Testis (tissue), 2 donors: ENCODE measurements at regions not wholly inside any gene's neighbourhood (a gene's known extent, or its start where the extent isn't known, plus 50 kb on each side); places are given as distances from the start of the nearest gene placed in this dataset.

ENCODE experiments used
- DNase-seq: peaks from one replicate; pipeline ENCODE4 v3.0.0-alpha.2; 2019
- H3K27ac ChIP-seq, 2 donors: fragments of 200-600 bp; sonication (generic); one replicate each; pipeline ENCODE4 v1.5.1; 2019
- H3K27me3 ChIP-seq: fragments of 200-600 bp; sonication (generic); one replicate; pipeline ENCODE4 v1.5.1; 2019
- H3K36me3 ChIP-seq: fragments of 200-600 bp; sonication (generic); one replicate; pipeline ENCODE4 v1.5.1; 2017; ENCODE audit warnings: low read depth; ENCODE audit errors: missing control alignments
- H3K4me1 ChIP-seq: fragments of 200-600 bp; sonication (generic); one replicate; pipeline ENCODE4 v1.5.1; 2019
- H3K4me3 ChIP-seq, 2 donors: fragments of 200-600 bp; sonication (generic); one replicate each; pipeline ENCODE4 v1.5.1; 2017 to 2019
- H3K9me3 ChIP-seq: fragments of 200-600 bp; sonication (generic); one replicate; pipeline ENCODE4 v1.5.1; 2017
- POLR2A ChIP-seq: fragments of 450-650 bp; IDR thresholded peaks from one replicate; pipeline ENCODE4 v1.6.1; 2017; ENCODE audit warnings: antibody characterized with exemption, mild to moderate bottlenecking, moderate library complexity
- WGBS, 2 donors: methylation state at CpG; one replicate each; pipeline ENCODE4 v1.1.5; 2018; 5-methylcytosine and 5-hydroxymethylcytosine counted together
- intact Hi-C: fragments of 100-400 bp; cut with DNase I; formaldehyde crosslinking; loops from one replicate; pipeline ENCODE4 v1.15.1; 2023; ENCODE audit warnings: low total_unique reads
- TF ChIP-seq, protein P1 (sequence below), 3 experiments: fragments of 450-650 bp in 2 of 3; fragments of 200-600 bp in 1 of 3; sonication (generic) in 1 of 3; IDR thresholded peaks; one replicate each; pipeline ENCODE4 v1.5.1; 2016 to 2019; ENCODE audit warnings: antibody characterized with exemption in 3 of 3, mild to moderate bottlenecking in 2 of 3, moderate library complexity in 1 of 3

DNA sequence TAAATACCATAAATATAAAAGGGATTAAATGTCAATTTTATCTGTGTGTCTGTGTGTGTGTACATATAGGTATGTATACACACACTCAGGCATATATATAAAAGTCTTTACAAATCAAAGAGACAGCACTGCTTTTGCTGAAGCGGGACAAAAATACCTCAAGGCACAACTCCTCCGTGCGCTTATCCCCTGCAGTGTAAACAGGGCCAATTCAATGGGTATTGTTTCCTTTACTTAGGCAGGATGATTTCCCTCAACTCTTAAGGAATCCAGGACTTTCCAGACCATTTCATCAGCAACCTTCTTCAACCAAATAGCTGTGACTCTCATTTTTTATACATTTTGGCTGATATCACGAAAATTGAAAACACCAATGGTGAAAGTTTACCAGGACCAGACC is 227.7 kb downstream of the CRPPA start:
- Histone ChIP-seq H3K4me1 (no peaks in the 10 kb centered on the region), H3K4me3 (no peak overlapping the region), H3K27me3 (no peaks in the 10 kb centered on the region), H3K9me3 (no peaks in the 10 kb centered on the region), H3K36me3 (no peaks in the 10 kb centered on the region), H3K27ac (no peak overlapping the region)
- 91 to 94% methylated on average over 4 of the region's 4 CpGs for WGBS, 2 donors
- no peak for DNase-seq
- intact Hi-C loops, result no loop called here
- TF ChIP-seq POLR2A, result no peak
- TF ChIP-seq, protein P1, sequence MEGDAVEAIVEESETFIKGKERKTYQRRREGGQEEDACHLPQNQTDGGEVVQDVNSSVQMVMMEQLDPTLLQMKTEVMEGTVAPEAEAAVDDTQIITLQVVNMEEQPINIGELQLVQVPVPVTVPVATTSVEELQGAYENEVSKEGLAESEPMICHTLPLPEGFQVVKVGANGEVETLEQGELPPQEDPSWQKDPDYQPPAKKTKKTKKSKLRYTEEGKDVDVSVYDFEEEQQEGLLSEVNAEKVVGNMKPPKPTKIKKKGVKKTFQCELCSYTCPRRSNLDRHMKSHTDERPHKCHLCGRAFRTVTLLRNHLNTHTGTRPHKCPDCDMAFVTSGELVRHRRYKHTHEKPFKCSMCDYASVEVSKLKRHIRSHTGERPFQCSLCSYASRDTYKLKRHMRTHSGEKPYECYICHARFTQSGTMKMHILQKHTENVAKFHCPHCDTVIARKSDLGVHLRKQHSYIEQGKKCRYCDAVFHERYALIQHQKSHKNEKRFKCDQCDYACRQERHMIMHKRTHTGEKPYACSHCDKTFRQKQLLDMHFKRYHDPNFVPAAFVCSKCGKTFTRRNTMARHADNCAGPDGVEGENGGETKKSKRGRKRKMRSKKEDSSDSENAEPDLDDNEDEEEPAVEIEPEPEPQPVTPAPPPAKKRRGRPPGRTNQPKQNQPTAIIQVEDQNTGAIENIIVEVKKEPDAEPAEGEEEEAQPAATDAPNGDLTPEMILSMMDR (IDR thresholded peaks at IDR 0.05), result no peak

DNA sequence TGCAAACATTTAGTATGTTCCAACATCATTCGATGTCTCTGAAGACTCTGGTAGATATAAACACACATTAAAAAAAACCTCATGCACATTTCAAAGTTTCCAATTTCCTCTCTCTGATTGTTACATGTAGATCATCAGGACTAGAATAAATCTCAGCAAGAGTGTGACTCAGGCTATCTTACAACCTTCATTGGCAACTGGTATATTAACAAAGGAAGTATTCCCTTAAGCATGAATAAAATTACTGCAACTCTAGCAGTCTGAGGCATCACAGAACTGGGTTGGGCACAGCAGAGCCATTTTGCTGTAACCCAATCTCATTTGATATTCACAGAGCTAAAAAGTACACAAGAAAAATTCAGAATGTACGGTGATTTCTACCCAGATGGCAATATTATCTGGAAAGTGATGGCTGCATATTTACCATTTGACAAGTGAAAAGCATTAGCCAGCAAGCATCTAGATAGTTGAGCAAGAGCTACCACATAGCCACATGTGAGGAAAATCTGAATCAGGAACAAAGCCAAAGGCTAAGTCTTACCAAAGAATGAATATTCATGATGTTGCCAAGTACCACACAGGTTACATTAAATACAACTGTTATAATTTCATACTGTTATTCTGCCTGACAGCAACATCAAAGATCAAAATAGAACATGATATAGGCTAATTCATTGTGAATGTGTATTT is 232.2 kb downstream of the CRPPA start:
- Histone ChIP-seq H3K27ac (no peak overlapping the region), H3K9me3 (no peaks in the 10 kb centered on the region), H3K36me3 (no peaks in the 10 kb centered on the region), H3K27me3 (no peaks in the 10 kb centered on the region), H3K4me3 (no peak overlapping the region), H3K4me1 (no peaks in the 10 kb centered on the region)
- intact Hi-C loops, result no loop called here
- WGBS, 2 donors, result 91 to 96% methylated on average over 2 of the region's 2 CpGs
- no peak for DNase-seq
- TF ChIP-seq, protein P1 (IDR thresholded peaks at IDR 0.05), result no peak
- no peak for TF ChIP-seq POLR2A

DNA sequence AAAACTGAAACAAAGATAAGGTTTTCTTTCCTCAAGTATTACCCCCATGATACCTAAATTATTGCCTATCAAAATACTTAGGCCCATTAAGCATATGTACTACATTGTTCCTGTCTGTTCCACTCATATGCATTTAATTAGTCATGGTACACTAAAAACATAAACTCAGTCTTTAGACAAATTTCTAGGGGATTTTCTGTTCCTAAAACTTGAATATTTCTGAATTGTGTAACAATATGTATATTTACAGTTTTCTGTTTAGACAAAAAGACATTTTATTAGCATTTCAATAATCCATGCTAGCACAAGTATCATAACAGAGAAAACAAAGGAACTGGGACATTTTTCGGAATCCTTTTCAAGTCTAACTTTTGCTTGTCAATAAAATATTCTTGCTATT is 234.2 kb downstream of the CRPPA start:
- no peak overlapping the region for H3K4me3 ChIP-seq
- 90 to 95% methylated on average over 1 of the region's 1 CpG for WGBS, 2 donors
- intact Hi-C loops, result no loop called here
- TF ChIP-seq, protein P1 (IDR thresholded peaks at IDR 0.05), result no peak
- no peak for TF ChIP-seq POLR2A
- H3K9me3 ChIP-seq, result no peaks in the 10 kb centered on the region
- no peak for DNase-seq
- no peak overlapping the region for H3K27ac ChIP-seq
- no peaks in the 10 kb centered on the region for H3K4me1 ChIP-seq
- H3K36me3 ChIP-seq, result no peaks in the 10 kb centered on the region
- no peaks in the 10 kb centered on the region for H3K27me3 ChIP-seq

DNA sequence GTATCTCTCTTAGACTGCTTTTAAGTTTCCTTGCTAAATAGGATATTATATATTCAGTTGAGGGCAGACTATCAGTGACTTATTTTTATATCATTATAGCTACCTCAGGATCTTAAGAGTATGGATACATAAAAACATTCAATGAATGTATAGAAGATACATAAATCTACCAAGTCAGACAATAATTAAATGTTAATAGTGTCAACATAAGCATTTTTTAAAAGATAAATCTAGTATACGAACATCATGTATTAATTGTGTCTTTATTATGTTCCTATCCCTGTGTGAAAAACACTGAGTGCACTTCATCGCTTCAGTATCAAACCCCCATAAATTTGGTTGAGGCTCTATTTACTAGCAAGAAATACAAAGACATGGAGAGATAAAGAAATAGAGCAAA is 242.8 kb downstream of the CRPPA start:
- WGBS, 2 donors, result 66 to 76% methylated on average over 2 of the region's 2 CpGs
- Histone ChIP-seq H3K27me3 (no peaks in the 10 kb centered on the region), H3K4me3 (no peak overlapping the region), H3K36me3 (no peaks in the 10 kb centered on the region), H3K9me3 (no peaks in the 10 kb centered on the region), H3K4me1 (no peaks in the 10 kb centered on the region), H3K27ac (no peak overlapping the region)
- intact Hi-C loops, result no loop called here
- DNase-seq, result no peak
- TF ChIP-seq, protein P1 (IDR thresholded peaks at IDR 0.05), result no peak
- no peak for TF ChIP-seq POLR2A

DNA sequence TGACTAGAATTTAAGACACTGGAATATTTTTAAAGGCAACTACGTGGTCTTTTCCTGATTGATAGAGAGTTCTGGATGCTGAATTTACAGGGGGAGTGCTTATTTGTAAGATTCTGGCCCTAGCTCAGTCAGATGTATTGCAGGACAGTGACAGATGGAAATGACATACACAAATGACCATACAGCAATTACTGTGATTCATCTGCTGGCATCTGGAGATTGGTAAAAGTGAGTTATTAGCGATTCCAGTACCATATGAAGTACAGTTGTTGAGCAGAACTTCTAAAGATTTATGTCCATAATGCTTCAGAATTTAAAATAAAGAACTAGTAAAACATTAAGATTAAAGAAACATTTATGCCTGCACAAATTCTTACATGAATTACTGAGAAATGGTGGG is 243.2 kb downstream of the CRPPA start:
- intact Hi-C loops, result no loop called here
- Histone ChIP-seq H3K4me3 (no peak overlapping the region), H3K36me3 (no peaks in the 10 kb centered on the region), H3K27ac (no peak overlapping the region), H3K9me3 (no peaks in the 10 kb centered on the region), H3K4me1 (no peaks in the 10 kb centered on the region), H3K27me3 (no peaks in the 10 kb centered on the region)
- DNase-seq, result no peak
- 71 to 77% methylated on average over 2 of the region's 2 CpGs for WGBS, 2 donors
- TF ChIP-seq, protein P1 (IDR thresholded peaks at IDR 0.05), result no peak
- TF ChIP-seq POLR2A, result no peak
